Heart left ventricle (tissue), 16 donors: ENCODE measurements at regions not wholly inside any gene's neighbourhood (a gene's known extent, or its start where the extent isn't known, plus 50 kb on each side); places are given as distances from the start of the nearest gene placed in this dataset.

Source experiments
- ATAC-seq, 4 donors: fragments of 200-7000 bp; cut with Tn5 transposase; one replicate each; pipeline ENCODE4 v1.9.1; 2020 to 2022; ENCODE audit warnings: moderate library complexity in 4 of 4, mild to moderate bottlenecking in 3 of 4, moderate number of reproducible peaks in 1 of 4
- DNase-seq, 5 donors: peaks; one replicate each; pipeline ENCODE4 v3.0.0-alpha.2; 2020
- H3K27ac ChIP-seq, 12 donors: fragments of 200-600 bp; sonication (generic) in 4 of 12; one replicate each; pipeline versions ENCODE4 v1.5.0 to v1.8.0; 2016 to 2022; ENCODE audit warnings: mild to moderate bottlenecking in 2 of 12
- H3K27me3 ChIP-seq, 9 donors: fragments of 200-600 bp; sonication (generic) in 2 of 9; one replicate each; pipeline versions ENCODE4 v1.5.1 to v1.8.0; 2016 to 2022; ENCODE audit warnings: mild to moderate bottlenecking in 3 of 9
- H3K36me3 ChIP-seq, 9 donors: fragments of 200-600 bp; sonication (generic) in 2 of 9; one replicate each; pipeline versions ENCODE4 v1.5.0 to v1.8.0; 2018 to 2022; ENCODE audit warnings: mild to moderate bottlenecking in 2 of 9
- H3K4me1 ChIP-seq, 12 donors: fragments of 200-600 bp; sonication (generic) in 4 of 12; one replicate each; pipeline versions ENCODE4 v1.5.0 to v1.8.0; 2016 to 2022; ENCODE audit warnings: mild to moderate bottlenecking in 3 of 12
- H3K4me3 ChIP-seq, 12 donors: fragments of 200-600 bp; sonication (generic) in 4 of 12; one replicate each; pipeline versions ENCODE4 v1.5.0 to v1.8.0; 2017 to 2022; ENCODE audit warnings: mild to moderate bottlenecking in 9 of 12, moderate library complexity in 4 of 12
- H3K9me3 ChIP-seq, 12 donors: fragments of 200-600 bp; sonication (generic) in 4 of 12; one replicate each; pipeline versions ENCODE4 v1.5.0 to v1.8.0; 2016 to 2022; ENCODE audit warnings: mild to moderate bottlenecking in 1 of 12
- POLR2A ChIP-seq, 2 donors: fragments of 450-650 bp; IDR thresholded peaks; one replicate each; pipeline ENCODE4 v1.6.1; 2017; ENCODE audit warnings: antibody characterized with exemption in 2 of 2, mild to moderate bottlenecking in 2 of 2, moderate library complexity in 2 of 2
- WGBS, 4 donors: extraction: QIAGEN DNeasy Blood & Tissue Kit in 2 of 4; methylation state at CpG; one replicate each; pipeline versions ENCODE4 v1.1.5 to v1.1.7; 2013 to 2018; 5-methylcytosine and 5-hydroxymethylcytosine counted together
- intact Hi-C, 10 donors: fragments of 100-400 bp; cut with DNase I; formaldehyde crosslinking; loops; one replicate each; pipeline versions ENCODE4 v1.11.1 to v1.14.2; 2022
- TF ChIP-seq, protein P1 (sequence below), 12 donors: fragments of 200-600 bp; sonication (generic) in 4 of 12; IDR thresholded peaks; one replicate each; pipeline versions ENCODE4 v1.5.0 to v1.8.0; 2018 to 2022; ENCODE audit warnings: antibody characterized with exemption in 12 of 12, mild to moderate bottlenecking in 5 of 12
- donor health status: ischemic (EF 13 %, LVEDD 7.1; RV severe dilation, severe dysfunction).
- donor health status: healthy with polysubstance abuse.
- donor health status: DM: no; HTN: yes; CAD: no.
- donor health status: DM: no; HTN: no; CAD: no.
- donor health status: ischemic (EF 25% LVEDD 6.9; RV normal size, moderate dysfunction).
- donor health status: ischemic (EF 25% LVEDD 5.7; RV mildly dilated, moderate dysfunction).
- donor health status: healthy.
- donor health status: DM: yes; HTN: yes; CAD: no.
- donor health status: ischemic (EF 35%, LVEDD 5.7; RV mildly dilated, moderate dysfunction).
- donor health status: nonischemic (EF 11% LVEDD 7.7; RV severe dilation, severe dysfunction).
- donor health status: DM: yes; HTN: yes; CAD: no.
- donor health status: PGD.
- donor health status: ischemic (EF 29% LVEDD 5.4; RV normal size, mild dysfunction).
- donor health status: nonischemic (EF 23%, LVEDD 6.1; RV moderate dilation, normal function).

- intact Hi-C loops: no loop called here
- peaks cover 0 to 5% (median 0%) of the 10 kb centered on the region in 9 donors for H3K27me3 ChIP-seq
- no peak overlapping the region for H3K4me3 ChIP-seq
- no peak overlapping the region for H3K27ac ChIP-seq
- DNase-seq (no peak), ATAC-seq (no peak)
- H3K36me3 ChIP-seq: no peaks in the 10 kb centered on the region
- no peaks in the 10 kb centered on the region for H3K4me1 ChIP-seq
- TF ChIP-seq POLR2A (IDR thresholded peaks at IDR 0.05): no peak
- TF ChIP-seq, protein P1, sequence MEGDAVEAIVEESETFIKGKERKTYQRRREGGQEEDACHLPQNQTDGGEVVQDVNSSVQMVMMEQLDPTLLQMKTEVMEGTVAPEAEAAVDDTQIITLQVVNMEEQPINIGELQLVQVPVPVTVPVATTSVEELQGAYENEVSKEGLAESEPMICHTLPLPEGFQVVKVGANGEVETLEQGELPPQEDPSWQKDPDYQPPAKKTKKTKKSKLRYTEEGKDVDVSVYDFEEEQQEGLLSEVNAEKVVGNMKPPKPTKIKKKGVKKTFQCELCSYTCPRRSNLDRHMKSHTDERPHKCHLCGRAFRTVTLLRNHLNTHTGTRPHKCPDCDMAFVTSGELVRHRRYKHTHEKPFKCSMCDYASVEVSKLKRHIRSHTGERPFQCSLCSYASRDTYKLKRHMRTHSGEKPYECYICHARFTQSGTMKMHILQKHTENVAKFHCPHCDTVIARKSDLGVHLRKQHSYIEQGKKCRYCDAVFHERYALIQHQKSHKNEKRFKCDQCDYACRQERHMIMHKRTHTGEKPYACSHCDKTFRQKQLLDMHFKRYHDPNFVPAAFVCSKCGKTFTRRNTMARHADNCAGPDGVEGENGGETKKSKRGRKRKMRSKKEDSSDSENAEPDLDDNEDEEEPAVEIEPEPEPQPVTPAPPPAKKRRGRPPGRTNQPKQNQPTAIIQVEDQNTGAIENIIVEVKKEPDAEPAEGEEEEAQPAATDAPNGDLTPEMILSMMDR (IDR thresholded peaks at IDR 0.05): no peak
- H3K9me3 ChIP-seq: no peaks in the 10 kb centered on the region
Measured at GRCh38 chr5:52587131-52587530, 200.6 kb upstream of the ITGA1 start.

DNA sequence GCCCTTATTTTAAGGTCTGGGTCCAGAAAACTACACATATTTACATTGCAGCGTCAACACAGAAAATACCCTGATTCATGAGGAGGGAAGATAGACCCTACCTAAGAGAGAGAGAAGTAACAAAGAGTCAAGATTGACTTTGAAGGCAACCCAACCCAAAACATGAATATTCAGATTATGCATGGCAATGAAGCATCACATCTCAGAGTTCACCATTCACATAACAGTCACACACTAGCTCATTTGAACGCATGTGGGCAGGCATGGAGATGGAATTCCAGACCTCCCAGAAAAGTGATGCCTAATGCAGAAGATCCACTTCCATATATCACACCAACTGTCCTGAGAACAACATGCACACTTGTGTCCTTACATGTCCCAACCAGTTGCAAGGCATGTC, 190.1 kb upstream of the ITGA1 start:
- Histone ChIP-seq H3K27me3 (peaks cover 0 to 2% (median 0%) of the 10 kb centered on the region in 9 donors), H3K36me3 (no peaks in the 10 kb centered on the region), H3K4me1 (no peaks in the 10 kb centered on the region), H3K9me3 (no peaks in the 10 kb centered on the region), H3K27ac (no peak overlapping the region), H3K4me3 (no peak overlapping the region)
- no peak for ATAC-seq
- no peak for DNase-seq
- intact Hi-C loops: no loop called here
- TF ChIP-seq, protein P1 (IDR thresholded peaks at IDR 0.05): no peak
- TF ChIP-seq POLR2A (IDR thresholded peaks at IDR 0.05): no peak
- WGBS, 4 donors: 88 to 96% (median 90%) methylated on average over 2 of the region's 2 CpGs

GRCh38 chr5:52598968-52599367, 188.7 kb upstream of the ITGA1 start:
- intact Hi-C loops: no loop called here
- WGBS, 4 donors: 70 to 79% (median 73%) methylated on average over 5 of the region's 5 CpGs
- no peak for DNase-seq

DNA sequence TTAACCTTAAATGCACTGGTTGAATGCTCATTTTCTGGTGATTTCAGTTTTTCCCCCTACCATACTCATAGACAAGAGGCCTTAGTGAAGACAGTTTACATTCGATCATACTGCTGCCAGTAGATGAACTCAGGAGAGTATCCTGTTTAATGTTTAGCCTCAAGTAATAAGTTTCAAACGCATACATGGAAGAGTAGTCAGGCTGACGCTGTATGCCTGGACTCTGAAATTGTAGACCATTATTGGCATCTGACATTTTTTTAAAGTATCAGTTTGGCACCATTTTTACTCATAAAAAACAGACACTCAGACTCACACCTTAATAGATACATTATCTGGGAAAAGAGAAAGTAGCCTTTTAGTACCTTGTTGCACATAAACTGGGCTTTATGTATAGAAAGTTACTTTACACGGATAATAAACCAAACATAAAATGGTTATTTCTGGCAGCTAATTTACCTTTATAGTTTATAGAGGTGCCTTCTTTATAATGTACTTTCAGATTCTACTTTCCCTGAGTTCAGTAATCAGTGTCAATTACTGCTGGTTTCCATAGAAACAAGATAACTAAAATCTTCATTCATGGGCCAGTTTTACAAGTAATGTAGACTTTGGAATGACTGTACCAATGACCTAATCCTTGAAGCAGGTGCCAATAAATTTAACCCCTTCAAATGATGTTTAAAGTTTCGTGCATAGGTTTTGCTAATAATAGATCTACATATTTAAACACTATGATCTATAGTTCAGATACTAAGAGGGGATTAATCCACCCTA, 183.8 kb upstream of the ITGA1 start:
- intact Hi-C loops: no loop called here

More at GRCh38 chr5:52598968-52599367, 188.7 kb upstream of the ITGA1 start:
- TF ChIP-seq, protein P1 (IDR thresholded peaks at IDR 0.05): no peak
- no peak for TF ChIP-seq POLR2A (IDR thresholded peaks at IDR 0.05)
- no peak overlapping the region for H3K4me3 ChIP-seq
- no peaks in the 10 kb centered on the region for H3K36me3 ChIP-seq
- H3K27me3 ChIP-seq: peaks cover 0 to 2% (median 0%) of the 10 kb centered on the region in 9 donors
- no peaks in the 10 kb centered on the region for H3K9me3 ChIP-seq
- ATAC-seq: no peak
- H3K4me1 ChIP-seq: no peaks in the 10 kb centered on the region
- no peak overlapping the region for H3K27ac ChIP-seq

More for the DNA sequence above, 183.8 kb upstream of the ITGA1 start:
- Histone ChIP-seq H3K27ac (no peak overlapping the region), H3K4me3 (no peak overlapping the region), H3K27me3 (peaks cover 0 to 2% (median 0%) of the 10 kb centered on the region in 9 donors), H3K4me1 (no peaks in the 10 kb centered on the region), H3K36me3 (no peaks in the 10 kb centered on the region), H3K9me3 (no peaks in the 10 kb centered on the region)
- DNase-seq (no peak), ATAC-seq (no peak)
- 66 to 75% (median 68%) methylated on average over 5 of the region's 5 CpGs for WGBS, 4 donors
- no peak for TF ChIP-seq POLR2A (IDR thresholded peaks at IDR 0.05)
- TF ChIP-seq, protein P1 (IDR thresholded peaks at IDR 0.05): no peak
